PC-9 (cell line): ENCODE measurements at regions not wholly inside any gene's neighbourhood (a gene's known extent, or its start where the extent isn't known, plus 50 kb on each side); places are given as distances from the start of the nearest gene placed in this dataset.

Source experiments
- BruUV-seq: library from RNA; stranded (reverse); fragments of 400-500 nt; replicated peaks from 2 replicates; lab custom pipeline; 2021; lab: Mats Ljungman, UMichigan
- CTCF ChIA-PET: fragments of 300-600 bp; sonication (Branson Sonifier 250); formaldehyde crosslinking; loops from one replicate; lab custom pipeline; 2022; ENCODE audit warnings: antibody characterized with exemption; lab: Charles Lee
- POLR2A ChIA-PET: fragments of 300-600 bp; sonication (Branson Sonifier 250); formaldehyde crosslinking; loops from one replicate; lab custom pipeline; 2022; ENCODE audit warnings: antibody characterized with exemption; ENCODE audit not compliant: unreplicated experiment; lab: Charles Lee
- DNase-seq, 2 experiments: peaks; one replicate each; pipeline versions ENCODE4 v3.0.0 to v3.0.0-alpha.2; 2015 to 2022; ENCODE audit warnings: mixed read lengths in 1 of 2
- H2AFZ ChIP-seq: fragments of 200-600 bp; sonication (generic); 2 replicates; pipeline ENCODE4 v1.8.1; 2017; ENCODE audit warnings: antibody characterized with exemption
- H3F3A ChIP-seq: fragments of 200-600 bp; sonication (generic); 2 replicates; pipeline ENCODE4 v1.8.1; 2017; ENCODE audit warnings: antibody characterized with exemption, mild to moderate bottlenecking, low read depth; ENCODE audit not compliant: insufficient read depth
- H3K27ac ChIP-seq: fragments of 200-600 bp; sonication (generic); 2 replicates; pipeline ENCODE4 v1.6.1; 2016; ENCODE audit warnings: mixed run types
- H3K27me3 ChIP-seq: fragments of 200-600 bp; sonication (generic); 2 replicates; pipeline ENCODE4 v1.6.1; 2016; ENCODE audit warnings: low read depth, mixed run types; ENCODE audit not compliant: insufficient read depth
- H3K36me3 ChIP-seq: fragments of 200-600 bp; sonication (generic); 2 replicates; pipeline ENCODE4 v1.6.1; 2016; ENCODE audit warnings: low read depth, mixed run types
- H3K4me1 ChIP-seq: fragments of 200-600 bp; sonication (generic); replicated peaks from 2 replicates; pipeline ENCODE4 v1.6.1; 2016; ENCODE audit warnings: mixed run types; ENCODE audit not compliant: insufficient read depth
- H3K4me2 ChIP-seq: fragments of 200-600 bp; sonication (generic); 2 replicates; pipeline ENCODE4 v1.6.1; 2017; ENCODE audit warnings: mixed run types
- H3K4me3 ChIP-seq: fragments of 200-600 bp; sonication (generic); 2 replicates; pipeline ENCODE4 v1.6.1; 2016; ENCODE audit warnings: mixed run types
- H3K79me2 ChIP-seq: fragments of 200-600 bp; sonication (generic); 2 replicates; pipeline ENCODE4 v1.6.1; 2017; ENCODE audit warnings: low read depth, mixed run types
- H3K9me2 ChIP-seq: fragments of 200-600 bp; sonication (generic); 2 replicates; pipeline ENCODE4 v1.8.1; 2017; ENCODE audit warnings: mild to moderate bottlenecking; ENCODE audit not compliant: insufficient read depth
- H3K9me3 ChIP-seq: fragments of 200-600 bp; sonication (generic); 2 replicates; pipeline ENCODE4 v1.8.1; 2016; ENCODE audit warnings: low read depth; ENCODE audit not compliant: insufficient read depth
- H4K20me1 ChIP-seq: fragments of 200-600 bp; sonication (generic); 2 replicates; pipeline ENCODE4 v1.8.1; 2017; ENCODE audit not compliant: insufficient read depth
- EZH2 ChIP-seq: fragments of 200-600 bp; sonication (generic); IDR thresholded peaks from 2 replicates; pipeline ENCODE4 v1.8.0; 2017; ENCODE audit warnings: antibody characterized with exemption, low read depth
- intact Hi-C: fragments of 100-400 bp; cut with micrococcal nuclease; formaldehyde crosslinking; loops from one replicate; pipeline ENCODE4 v1.10.0; 2022; ENCODE audit not compliant: unreplicated experiment
- TF ChIP-seq, protein P1 (sequence below): fragments of 200-600 bp; sonication (generic); conservative IDR thresholded peaks from 2 replicates; pipeline ENCODE4 v1.6.1; 2017; ENCODE audit warnings: mixed run types, antibody characterized with exemption, mild to moderate bottlenecking, moderate library complexity

DNA sequence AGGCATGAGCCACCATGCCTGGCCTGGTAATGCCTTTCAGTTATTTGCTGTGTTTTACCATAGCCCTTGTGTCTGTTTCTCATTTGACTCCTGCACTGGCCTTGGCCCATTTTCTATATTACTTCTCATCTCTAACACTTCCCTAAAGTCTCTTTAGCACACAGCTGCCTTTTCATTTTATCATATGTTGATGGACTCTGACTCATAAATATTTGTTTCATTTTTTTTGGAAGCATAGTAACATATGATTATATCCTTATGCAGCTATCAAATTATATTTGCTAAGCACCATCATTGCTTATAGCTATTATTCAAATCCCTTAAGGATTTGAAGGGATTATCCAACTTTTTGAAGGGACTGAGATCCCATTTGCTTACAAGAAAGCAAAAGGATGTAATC lies 320.3 kb downstream of the GPD2 start:
- no peaks in the 10 kb centered on the region for H4K20me1 ChIP-seq
- H2AFZ ChIP-seq = no peak overlapping the region
- no peaks in the 10 kb centered on the region for H3K4me1 ChIP-seq
- no peak for DNase-seq
- H3F3A ChIP-seq = no peaks in the 10 kb centered on the region
- POLR2A ChIA-PET = no interaction called here
- BruUV-seq = no TSS peak
- no peak overlapping the region for H3K4me2 ChIP-seq
- intact Hi-C loops = no loop called here
- TF ChIP-seq, protein P1, sequence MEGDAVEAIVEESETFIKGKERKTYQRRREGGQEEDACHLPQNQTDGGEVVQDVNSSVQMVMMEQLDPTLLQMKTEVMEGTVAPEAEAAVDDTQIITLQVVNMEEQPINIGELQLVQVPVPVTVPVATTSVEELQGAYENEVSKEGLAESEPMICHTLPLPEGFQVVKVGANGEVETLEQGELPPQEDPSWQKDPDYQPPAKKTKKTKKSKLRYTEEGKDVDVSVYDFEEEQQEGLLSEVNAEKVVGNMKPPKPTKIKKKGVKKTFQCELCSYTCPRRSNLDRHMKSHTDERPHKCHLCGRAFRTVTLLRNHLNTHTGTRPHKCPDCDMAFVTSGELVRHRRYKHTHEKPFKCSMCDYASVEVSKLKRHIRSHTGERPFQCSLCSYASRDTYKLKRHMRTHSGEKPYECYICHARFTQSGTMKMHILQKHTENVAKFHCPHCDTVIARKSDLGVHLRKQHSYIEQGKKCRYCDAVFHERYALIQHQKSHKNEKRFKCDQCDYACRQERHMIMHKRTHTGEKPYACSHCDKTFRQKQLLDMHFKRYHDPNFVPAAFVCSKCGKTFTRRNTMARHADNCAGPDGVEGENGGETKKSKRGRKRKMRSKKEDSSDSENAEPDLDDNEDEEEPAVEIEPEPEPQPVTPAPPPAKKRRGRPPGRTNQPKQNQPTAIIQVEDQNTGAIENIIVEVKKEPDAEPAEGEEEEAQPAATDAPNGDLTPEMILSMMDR = no peak
- TF ChIP-seq EZH2 = no peak
- H3K27ac ChIP-seq = no peak overlapping the region
- no peaks in the 10 kb centered on the region for H3K9me3 ChIP-seq
- H3K27me3 ChIP-seq = no peaks in the 10 kb centered on the region
- H3K79me2 ChIP-seq = no peaks in the 10 kb centered on the region
- no peak overlapping the region for H3K4me3 ChIP-seq
- no peaks in the 10 kb centered on the region for H3K36me3 ChIP-seq
- CTCF ChIA-PET = no interaction called here
- no peaks in the 10 kb centered on the region for H3K9me2 ChIP-seq

DNA sequence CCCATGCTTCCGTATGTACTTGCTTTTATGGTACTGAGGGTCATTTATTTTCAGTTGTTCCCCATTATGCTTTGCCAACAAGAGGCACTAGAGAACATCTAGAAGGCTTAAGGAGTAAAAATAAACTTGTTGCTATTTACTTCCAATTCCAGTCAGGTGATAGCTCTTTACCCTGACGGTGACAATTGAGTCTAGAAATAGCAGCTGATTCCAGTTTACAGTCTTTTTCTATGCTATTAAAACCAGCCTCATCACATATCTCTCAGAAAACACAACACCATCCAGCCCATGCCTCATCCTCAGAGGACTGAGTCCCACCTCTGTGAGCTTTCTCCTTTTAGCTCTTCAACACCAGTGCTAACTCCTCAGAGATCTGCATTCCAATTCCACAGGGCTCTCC lies 327.0 kb downstream of the GPD2 start:
- Histone ChIP-seq H3K9me2 (no peaks in the 10 kb centered on the region; the same call in 1 of the 2 replicates), H3K4me1 (no peaks in the 10 kb centered on the region), H3F3A (no peaks in the 10 kb centered on the region), H2AFZ (no peak overlapping the region), H3K79me2 (no peaks in the 10 kb centered on the region), H3K27ac (no peak overlapping the region), H3K9me3 (no peaks in the 10 kb centered on the region), H3K4me2 (no peak overlapping the region), H3K27me3 (no peaks in the 10 kb centered on the region), H3K4me3 (no peak overlapping the region), H4K20me1 (no peaks in the 10 kb centered on the region), H3K36me3 (no peaks in the 10 kb centered on the region)
- ChIA-PET CTCF (no interaction called here), POLR2A (no interaction called here)
- BruUV-seq = no TSS peak
- intact Hi-C loops = no loop called here
- no peak for DNase-seq
- TF ChIP-seq, protein P1 = no peak
- TF ChIP-seq EZH2 = no peak

DNA sequence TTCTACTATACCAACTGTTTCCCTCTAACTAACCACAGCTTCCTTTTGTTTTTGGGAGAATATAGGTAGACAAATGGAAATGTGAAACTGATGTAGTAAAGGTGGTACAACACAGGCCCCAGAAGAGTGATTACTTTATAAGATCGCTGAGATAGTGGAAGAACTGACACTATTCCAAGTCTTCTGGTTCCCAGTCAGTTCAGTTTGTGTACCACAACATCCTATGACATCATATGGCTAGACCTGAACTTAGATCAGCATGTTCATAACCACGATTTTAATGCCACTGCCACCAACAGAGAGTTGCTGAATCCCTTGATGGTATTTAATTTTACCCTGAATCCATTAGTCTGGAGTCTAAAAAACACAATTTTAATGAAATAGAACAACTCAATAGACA lies 328.9 kb downstream of the GPD2 start:
- Histone ChIP-seq H4K20me1 (no peaks in the 10 kb centered on the region), H3K4me1 (no peaks in the 10 kb centered on the region), H2AFZ (no peak overlapping the region), H3K9me3 (no peaks in the 10 kb centered on the region), H3K27ac (no peak overlapping the region), H3F3A (no peaks in the 10 kb centered on the region), H3K4me3 (no peak overlapping the region), H3K36me3 (no peaks in the 10 kb centered on the region), H3K9me2 (no peaks in the 10 kb centered on the region; the same call in 1 of the 2 replicates), H3K79me2 (no peaks in the 10 kb centered on the region), H3K27me3 (no peaks in the 10 kb centered on the region), H3K4me2 (no peak overlapping the region)
- TF ChIP-seq EZH2 = no peak
- TF ChIP-seq, protein P1 = no peak
- intact Hi-C loops = no loop called here
- no TSS peak for BruUV-seq
- CTCF ChIA-PET = no interaction called here
- POLR2A ChIA-PET = no interaction called here
- DNase-seq = no peak
